NT2/D1 (cell line): ENCODE measurements at regions not wholly inside any gene's neighbourhood (a gene's known extent, or its start where the extent isn't known, plus 50 kb on each side); places are given as distances from the start of the nearest gene placed in this dataset.

Experiments
- YY1 ChIP-seq: IDR thresholded peaks from 2 replicates; pipeline ENCODE4 v1.6.1; 2011; ENCODE audit not compliant: insufficient read length, insufficient read depth
- ZNF274 ChIP-seq: IDR thresholded peaks from 2 replicates; pipeline ENCODE4 v1.6.1; 2011; ENCODE audit warnings: mild to moderate bottlenecking, low read depth, low read length

DNA sequence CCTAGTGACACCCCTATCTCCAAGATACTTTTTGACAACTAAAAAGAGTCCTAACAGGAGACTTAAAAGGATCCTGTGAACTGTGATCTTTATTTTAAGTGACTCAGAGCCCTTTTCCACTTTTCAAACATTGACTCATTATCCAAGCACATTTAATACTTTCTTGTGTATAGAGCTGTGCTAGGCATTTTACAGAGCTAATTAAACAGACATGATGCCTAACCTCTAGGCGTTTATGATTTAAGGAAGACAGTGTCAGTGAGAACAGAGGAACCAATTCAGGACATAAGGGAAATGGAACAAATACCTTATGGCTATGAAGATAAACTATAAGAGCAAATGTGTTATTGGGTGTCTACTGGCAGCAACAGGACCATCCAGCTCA, 282.6 kb downstream of the TPBG start:
- TF ChIP-seq ZNF274 (no peak), YY1 (no peak)
